ENCODE measurements at regions not wholly inside any gene's neighbourhood (a gene's known extent, or its start where the extent isn't known, plus 50 kb on each side); places are given as distances from the start of the nearest gene placed in this dataset.

DNA sequence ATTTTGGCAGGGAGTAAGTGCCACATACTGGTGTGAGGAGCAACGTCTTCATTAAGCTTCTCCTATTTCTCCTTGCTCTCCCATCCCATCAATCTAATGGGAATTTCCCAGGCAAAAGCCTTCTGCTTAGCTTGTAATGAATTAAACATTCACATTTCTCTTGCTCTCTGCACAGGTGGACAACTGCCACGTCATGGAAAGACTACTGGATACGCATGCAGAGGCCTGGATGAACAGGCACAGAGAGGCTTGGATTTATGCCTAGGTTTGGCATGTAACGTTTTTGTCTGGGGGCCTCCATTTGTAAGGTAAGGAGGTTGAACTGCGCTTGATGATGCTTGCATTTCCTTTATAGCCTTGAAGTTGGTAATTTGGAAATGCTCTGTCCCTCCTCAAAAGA lies 374.8 kb downstream of the KLF12 start:
- H3K9me3 ChIP-seq (ENCODE audit: low read length), result no peaks in the 10 kb centered on the region

DNA sequence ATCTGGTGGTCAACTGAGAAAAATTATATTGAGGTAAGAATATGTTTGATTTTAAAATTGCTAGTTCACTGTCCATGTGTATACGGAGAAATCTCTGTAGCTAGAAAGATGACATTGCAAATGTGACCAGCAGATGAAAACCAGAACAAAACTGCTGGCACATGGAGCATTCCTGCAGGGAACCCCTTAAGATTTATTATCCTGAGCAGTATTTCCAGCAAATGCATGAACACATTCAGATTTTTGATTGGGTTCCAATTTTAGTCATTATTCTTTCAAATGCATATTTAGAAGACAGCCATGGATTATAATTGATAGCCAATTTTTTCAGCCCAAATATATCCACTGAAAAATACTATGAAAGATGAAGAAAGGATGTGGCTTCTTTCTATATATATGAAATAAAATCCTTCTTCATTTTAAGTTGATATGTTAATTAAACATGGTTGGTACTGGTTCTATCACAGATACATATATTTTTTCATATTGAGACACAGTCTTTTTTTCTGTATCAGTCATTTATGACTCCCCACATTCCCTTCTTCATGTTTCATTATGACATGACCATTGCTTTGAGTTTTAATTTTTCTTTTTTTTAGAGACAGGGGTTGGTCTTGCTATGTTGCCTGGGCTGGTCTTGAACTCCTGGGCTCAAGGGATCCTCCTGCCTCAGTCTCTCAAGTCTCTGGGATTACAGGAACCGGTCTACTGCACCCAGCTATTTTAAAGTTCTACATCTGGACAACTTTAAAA lies 376.5 kb downstream of the KLF12 start:
- Histone ChIP-seq H3K79me2 (ENCODE audit: insufficient read depth, low read depth, low read length) (no peaks in the 10 kb centered on the region), H3K9me2 (ENCODE audit: insufficient read depth, low read length) (no peaks in the 10 kb centered on the region), H3K4me2 (ENCODE audit: low read length) (no peak overlapping the region), H3K4me3 (ENCODE audit: low read depth, low read length, poor library complexity, severe bottlenecking) (no peak overlapping the region), H3K9me3 (ENCODE audit: low read length) (no peaks in the 10 kb centered on the region), H4K20me1 (ENCODE audit: insufficient read depth, low read length) (no peaks in the 10 kb centered on the region), H3K4me1 (ENCODE audit: insufficient read depth, low read length, poor library complexity, severe bottlenecking) (no peaks in the 10 kb centered on the region), H3K27ac (ENCODE audit: low read depth, low read length, poor library complexity, severe bottlenecking) (no peak overlapping the region), H2AFZ (ENCODE audit: low read length) (no peak overlapping the region), H3K36me3 (ENCODE audit: insufficient read depth, low read length) (0 out of 2 replicates have a peak, but pooled peaks cover 3% of the 10 kb centered on the region)
- intact Hi-C loops (cut with micrococcal nuclease; ENCODE audit: unreplicated experiment), result loop anchor here (5.0 kb wide), 1 partner anchor 1460 kb away; no protein-coding TSS in a partner anchor
- TF ChIP-seq, protein P1, sequence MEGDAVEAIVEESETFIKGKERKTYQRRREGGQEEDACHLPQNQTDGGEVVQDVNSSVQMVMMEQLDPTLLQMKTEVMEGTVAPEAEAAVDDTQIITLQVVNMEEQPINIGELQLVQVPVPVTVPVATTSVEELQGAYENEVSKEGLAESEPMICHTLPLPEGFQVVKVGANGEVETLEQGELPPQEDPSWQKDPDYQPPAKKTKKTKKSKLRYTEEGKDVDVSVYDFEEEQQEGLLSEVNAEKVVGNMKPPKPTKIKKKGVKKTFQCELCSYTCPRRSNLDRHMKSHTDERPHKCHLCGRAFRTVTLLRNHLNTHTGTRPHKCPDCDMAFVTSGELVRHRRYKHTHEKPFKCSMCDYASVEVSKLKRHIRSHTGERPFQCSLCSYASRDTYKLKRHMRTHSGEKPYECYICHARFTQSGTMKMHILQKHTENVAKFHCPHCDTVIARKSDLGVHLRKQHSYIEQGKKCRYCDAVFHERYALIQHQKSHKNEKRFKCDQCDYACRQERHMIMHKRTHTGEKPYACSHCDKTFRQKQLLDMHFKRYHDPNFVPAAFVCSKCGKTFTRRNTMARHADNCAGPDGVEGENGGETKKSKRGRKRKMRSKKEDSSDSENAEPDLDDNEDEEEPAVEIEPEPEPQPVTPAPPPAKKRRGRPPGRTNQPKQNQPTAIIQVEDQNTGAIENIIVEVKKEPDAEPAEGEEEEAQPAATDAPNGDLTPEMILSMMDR (conservative IDR thresholded peaks at IDR 0.05; ENCODE audit: low read length), result no peak
- no peak for TF ChIP-seq EZH2phosphoT487 (IDR thresholded peaks at IDR 0.05; ENCODE audit: borderline replicate concordance, low read depth, low read length)
- BruUV-seq (replicated peaks), result no TSS peak
- ChIA-PET POLR2A (interaction anchor here (1.3 kb wide), 1 partner anchor 10 kb away, joined by 7 read pairs; no protein-coding TSS in a partner anchor), CTCF (ENCODE audit: unreplicated experiment) (interaction anchor here (1.3 to 2.2 kb wide), 2 partner anchors 11 to 529 kb away, joined by 4 to 8 read pairs; no protein-coding TSS in a partner anchor)
- no peak for DNase-seq (ENCODE audit: low spot score)

More for the DNA sequence above, 374.8 kb downstream of the KLF12 start:
- H3K9me2 ChIP-seq (ENCODE audit: insufficient read depth, low read length), result no peaks in the 10 kb centered on the region
- H3K79me2 ChIP-seq (ENCODE audit: insufficient read depth, low read depth, low read length), result no peaks in the 10 kb centered on the region
- H2AFZ ChIP-seq (ENCODE audit: low read length), result no peak overlapping the region
- H3K36me3 ChIP-seq (ENCODE audit: insufficient read depth, low read length), result peaks cover 13% of the 10 kb centered on the region; the same call in 1 of the 2 replicates
- H3K4me2 ChIP-seq (ENCODE audit: low read length), result no peak overlapping the region
- intact Hi-C loops (cut with micrococcal nuclease; ENCODE audit: unreplicated experiment), result loop anchor here (5.0 kb wide), 1 partner anchor 1458 kb away; no protein-coding TSS in a partner anchor
- no TSS peak for BruUV-seq (replicated peaks)
- CTCF ChIA-PET (ENCODE audit: unreplicated experiment), result no interaction called here
- no peaks in the 10 kb centered on the region for H3K4me1 ChIP-seq (ENCODE audit: insufficient read depth, low read length, poor library complexity, severe bottlenecking)
- no peak for DNase-seq (ENCODE audit: low spot score)
- no peaks in the 10 kb centered on the region for H4K20me1 ChIP-seq (ENCODE audit: insufficient read depth, low read length)
- no peak overlapping the region for H3K27ac ChIP-seq (ENCODE audit: low read depth, low read length, poor library complexity, severe bottlenecking)
- TF ChIP-seq, protein P1 (conservative IDR thresholded peaks at IDR 0.05; ENCODE audit: low read length), result no peak
- TF ChIP-seq EZH2phosphoT487 (IDR thresholded peaks at IDR 0.05; ENCODE audit: borderline replicate concordance, low read depth, low read length), result no peak
- POLR2A ChIA-PET, result no interaction called here
- H3K4me3 ChIP-seq (ENCODE audit: low read depth, low read length, poor library complexity, severe bottlenecking), result no peak overlapping the region
